Choroid plexus epithelial cell (primary cell): ENCODE measurements at regions not wholly inside any gene's neighbourhood (a gene's known extent, or its start where the extent isn't known, plus 50 kb on each side); places are given as distances from the start of the nearest gene placed in this dataset.
A peak's percentile ranks its signal among the peaks of the same experiment; 100 is the strongest.

Experiments used
- DNase-seq: peaks from one replicate; pipeline ENCODE4 v3.0.0-alpha.2; 2010; ENCODE audit warnings: low read depth
- H3K4me3 ChIP-seq: 2 replicates; pipeline ENCODE4 v1.5.1; 2011; ENCODE audit warnings: low read depth, mild to moderate bottlenecking, control low read depth, low read length, moderate library complexity
- CTCF ChIP-seq: conservative IDR thresholded peaks from 2 replicates; pipeline ENCODE4 v1.5.1; 2011; ENCODE audit warnings: low read depth, mild to moderate bottlenecking, control low read depth, inconsistent platforms, low read length, moderate library complexity

GRCh38 chr2:13770279-13770678, 862.2 kb upstream of the LRATD1 start:
- no peak overlapping the region for H3K4me3 ChIP-seq
- no peak for TF ChIP-seq CTCF
- no peak for DNase-seq

GRCh38 chr2:13779996-13780395, 852.5 kb upstream of the LRATD1 start:
- no peak for TF ChIP-seq CTCF
- peak; percentile 1 for DNase-seq
- H3K4me3 ChIP-seq: no peak overlapping the region

- TF ChIP-seq CTCF: no peak
- H3K4me3 ChIP-seq: no peak overlapping the region
Observed at GRCh38 chr2:13791019-13791547, 841.4 kb upstream of the LRATD1 start.

GRCh38 chr2:13806539-13806938, 826.0 kb upstream of the LRATD1 start:
- DNase-seq: no peak
- TF ChIP-seq CTCF: no peak
- no peak overlapping the region for H3K4me3 ChIP-seq

More at GRCh38 chr2:13791019-13791547, 841.4 kb upstream of the LRATD1 start:
- DNase-seq: no peak

- no peak for DNase-seq
- TF ChIP-seq CTCF: no peak
Observed at GRCh38 chr2:13813236-13813635, 819.3 kb upstream of the LRATD1 start.

GRCh38 chr2:13818002-13818401, 814.5 kb upstream of the LRATD1 start:
- no peak overlapping the region for H3K4me3 ChIP-seq
- DNase-seq: no peak
- TF ChIP-seq CTCF: no peak

More at GRCh38 chr2:13813236-13813635, 819.3 kb upstream of the LRATD1 start:
- no peak overlapping the region for H3K4me3 ChIP-seq

- H3K4me3 ChIP-seq: no peak overlapping the region
- DNase-seq: peak; percentile 4
- no peak for TF ChIP-seq CTCF
Observed at GRCh38 chr2:13819896-13820295, 812.6 kb upstream of the LRATD1 start.
